ENCODE measurements at regions not wholly inside any gene's neighbourhood (a gene's known extent, or its start where the extent isn't known, plus 50 kb on each side); places are given as distances from the start of the nearest gene placed in this dataset.

- H3K9me3 ChIP-seq = peaks cover 0 to 29% (median 17%) of the 10 kb centered on the region in 4 donors
- no peak for DNase-seq (ENCODE audit: extremely low spot score)
- no peak overlapping the region for H3K4me3 ChIP-seq
- no peaks in the 10 kb centered on the region for H3K27me3 ChIP-seq
- intact Hi-C loops (cut with DNase I) = no loop called here
- no peaks in the 10 kb centered on the region for H3K4me1 ChIP-seq
- H3K36me3 ChIP-seq = no peaks in the 10 kb centered on the region
- H3K27ac ChIP-seq (replicated peaks in 1 of 4) = no peak overlapping the region
- TF ChIP-seq POLR2A (IDR thresholded peaks at IDR 0.05; ENCODE audit: low read depth) (no peak), EP300 (IDR thresholded peaks at IDR 0.05) (no peak), CTCF (IDR thresholded peaks at IDR 0.05) (no peak), POLR2AphosphoS5 (IDR thresholded peaks at IDR 0.05) (no peak)
- 72% methylated on average over 4 of the region's 4 CpGs for WGBS
These were observed 217.0 kb downstream of the BCL11B start for GRCh38 chr14:99055019-99055418.

- H3K36me3 ChIP-seq = no peaks in the 10 kb centered on the region
- no peak overlapping the region for H3K4me3 ChIP-seq
- no peak for DNase-seq (ENCODE audit: extremely low spot score)
- H3K4me1 ChIP-seq = no peaks in the 10 kb centered on the region
- 76% methylated on average over 6 of the region's 6 CpGs for WGBS
- H3K27ac ChIP-seq (replicated peaks in 1 of 4) = no peak overlapping the region
- intact Hi-C loops (cut with DNase I) = no loop called here
- H3K27me3 ChIP-seq = no peaks in the 10 kb centered on the region
- no peak for TF ChIP-seq POLR2AphosphoS5 (IDR thresholded peaks at IDR 0.05)
- TF ChIP-seq CTCF (IDR thresholded peaks at IDR 0.05) = no peak
- TF ChIP-seq EP300 (IDR thresholded peaks at IDR 0.05) = no peak
- TF ChIP-seq POLR2A (IDR thresholded peaks at IDR 0.05; ENCODE audit: low read depth) = no peak
- peaks cover 0 to 27% (median 17%) of the 10 kb centered on the region in 4 donors for H3K9me3 ChIP-seq
These were observed 216.2 kb downstream of the BCL11B start for GRCh38 chr14:99055816-99056215.

- peaks cover 0 to 16% (median 3%) of the 10 kb centered on the region in 4 donors for H3K9me3 ChIP-seq
- intact Hi-C loops (cut with DNase I) = no loop called here
- WGBS = 81% methylated on average over 5 of the region's 5 CpGs
- H3K4me1 ChIP-seq = no peaks in the 10 kb centered on the region
- H3K27me3 ChIP-seq = no peaks in the 10 kb centered on the region
- no peak for TF ChIP-seq EP300 (IDR thresholded peaks at IDR 0.05)
- no peak overlapping the region for H3K27ac ChIP-seq (replicated peaks in 1 of 4)
- H3K4me3 ChIP-seq = no peak overlapping the region
- no peak for DNase-seq (ENCODE audit: extremely low spot score)
- H3K36me3 ChIP-seq = no peaks in the 10 kb centered on the region
These were observed 214.4 kb downstream of the BCL11B start for GRCh38 chr14:99057576-99058083.

- intact Hi-C loops (cut with DNase I) = no loop called here
- no peak overlapping the region for H3K27ac ChIP-seq (replicated peaks in 1 of 4)
These were observed 213.5 kb downstream of the BCL11B start for GRCh38 chr14:99058542-99058941.

GRCh38 chr14:99062216-99062615, 209.8 kb downstream of the BCL11B start:
- TF ChIP-seq POLR2A (IDR thresholded peaks at IDR 0.05; ENCODE audit: low read depth) = no peak
- no peak for TF ChIP-seq EP300 (IDR thresholded peaks at IDR 0.05)
- no peak for TF ChIP-seq POLR2AphosphoS5 (IDR thresholded peaks at IDR 0.05)
- TF ChIP-seq CTCF (IDR thresholded peaks at IDR 0.05) = no peak
- Histone ChIP-seq H3K36me3 (no peaks in the 10 kb centered on the region), H3K27me3 (peaks cover 0 to 4% (median 0%) of the 10 kb centered on the region in 4 donors), H3K4me1 (no peaks in the 10 kb centered on the region), H3K4me3 (no peak overlapping the region), H3K9me3 (peaks cover 0 to 3% (median 0%) of the 10 kb centered on the region in 4 donors), H3K27ac (replicated peaks in 1 of 4) (no peak overlapping the region)
- intact Hi-C loops (cut with DNase I) = no loop called here
- 72% methylated on average over 10 of the region's 10 CpGs for WGBS
- DNase-seq (ENCODE audit: extremely low spot score) = no peak

More at GRCh38 chr14:99058542-99058941, 213.5 kb downstream of the BCL11B start:
- DNase-seq (ENCODE audit: extremely low spot score) = no peak
- Histone ChIP-seq H3K36me3 (no peaks in the 10 kb centered on the region), H3K4me1 (no peaks in the 10 kb centered on the region), H3K27me3 (no peaks in the 10 kb centered on the region), H3K4me3 (no peak overlapping the region), H3K9me3 (peaks cover 0 to 8% (median 0%) of the 10 kb centered on the region in 4 donors)
- 94% methylated on average over 8 of the region's 8 CpGs for WGBS
- TF ChIP-seq CTCF (IDR thresholded peaks at IDR 0.05) = no peak
- TF ChIP-seq EP300 (IDR thresholded peaks at IDR 0.05) = no peak
- no peak for TF ChIP-seq POLR2A (IDR thresholded peaks at IDR 0.05; ENCODE audit: low read depth)
- no peak for TF ChIP-seq POLR2AphosphoS5 (IDR thresholded peaks at IDR 0.05)
